ENCODE measurements at regions not wholly inside any gene's neighbourhood (a gene's known extent, or its start where the extent isn't known, plus 50 kb on each side); places are given as distances from the start of the nearest gene placed in this dataset.
"Not testable (repeated sequence)": the region's sequence is repeated elsewhere in the genome, so short reads cannot be mapped to it uniquely, and the experiment has no call there.

DNA sequence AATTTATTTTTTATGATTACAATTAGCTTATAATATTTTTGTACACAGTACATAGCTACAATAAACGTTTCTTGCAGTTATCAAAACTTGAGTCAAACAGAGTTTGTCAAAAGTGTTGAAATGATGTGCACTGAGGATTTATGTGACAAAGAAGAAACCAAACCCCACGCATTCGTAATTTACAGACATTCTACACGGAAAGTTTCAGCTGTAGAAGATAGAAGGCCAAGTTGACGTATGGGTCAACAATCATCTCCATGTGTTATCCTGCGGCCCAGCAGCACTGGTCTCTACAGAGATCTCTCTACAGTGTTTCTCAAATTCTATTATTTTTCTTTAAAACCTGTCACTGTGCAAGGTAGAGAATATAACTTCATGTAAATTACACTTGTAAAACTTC, 1507.6 kb downstream of the PCDH9 start:
- no peak overlapping the region for H3K9ac ChIP-seq (ENCODE audit: low read length)
- no peak overlapping the region for H3K4me3 ChIP-seq (ENCODE audit: low read depth, low read length)
- no peaks in the 10 kb centered on the region for H3K9me3 ChIP-seq (ENCODE audit: control insufficient read depth, insufficient read depth, low read depth, low read length)
- no peaks in the 10 kb centered on the region for H3K4me1 ChIP-seq (ENCODE audit: control insufficient read depth, insufficient read depth, low read length)
- no peak overlapping the region for H3K27ac ChIP-seq (ENCODE audit: low read depth, low read length)
- no peaks in the 10 kb centered on the region for H3K36me3 ChIP-seq (ENCODE audit: control insufficient read depth, insufficient read depth, low read length)
- H3K27me3 ChIP-seq (ENCODE audit: control insufficient read depth, insufficient read depth, low read length) = no peaks in the 10 kb centered on the region

DNA sequence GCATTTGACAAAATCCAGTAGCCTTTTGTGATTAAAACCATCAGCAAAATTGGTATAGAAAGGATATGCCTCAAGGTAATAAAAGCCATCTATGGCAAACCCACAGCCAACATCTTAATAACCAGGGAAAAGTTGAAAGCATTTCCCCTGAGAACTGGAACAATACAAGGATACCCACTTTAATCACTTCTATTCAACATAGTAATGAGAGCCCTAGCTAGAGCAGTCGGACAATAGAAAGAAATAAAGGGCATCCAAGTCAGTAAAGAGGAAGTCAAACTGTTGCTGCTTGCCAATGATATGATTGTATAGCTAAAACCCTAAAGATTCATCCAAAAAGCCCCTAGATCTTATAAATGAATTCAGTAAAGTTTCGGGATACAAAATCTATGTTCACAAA, 1510.3 kb downstream of the PCDH9 start:
- no peaks in the 10 kb centered on the region for H3K9me3 ChIP-seq (ENCODE audit: control insufficient read depth, insufficient read depth, low read depth, low read length)
- no peak overlapping the region for H3K4me3 ChIP-seq (ENCODE audit: low read depth, low read length)
- no peak overlapping the region for H3K27ac ChIP-seq (ENCODE audit: low read depth, low read length)
- H3K36me3 ChIP-seq (ENCODE audit: control insufficient read depth, insufficient read depth, low read length) = no peaks in the 10 kb centered on the region
- H3K27me3 ChIP-seq (ENCODE audit: control insufficient read depth, insufficient read depth, low read length) = no peaks in the 10 kb centered on the region
- no peak overlapping the region for H3K9ac ChIP-seq (ENCODE audit: low read length)
- no peaks in the 10 kb centered on the region for H3K4me1 ChIP-seq (ENCODE audit: control insufficient read depth, insufficient read depth, low read length)

DNA sequence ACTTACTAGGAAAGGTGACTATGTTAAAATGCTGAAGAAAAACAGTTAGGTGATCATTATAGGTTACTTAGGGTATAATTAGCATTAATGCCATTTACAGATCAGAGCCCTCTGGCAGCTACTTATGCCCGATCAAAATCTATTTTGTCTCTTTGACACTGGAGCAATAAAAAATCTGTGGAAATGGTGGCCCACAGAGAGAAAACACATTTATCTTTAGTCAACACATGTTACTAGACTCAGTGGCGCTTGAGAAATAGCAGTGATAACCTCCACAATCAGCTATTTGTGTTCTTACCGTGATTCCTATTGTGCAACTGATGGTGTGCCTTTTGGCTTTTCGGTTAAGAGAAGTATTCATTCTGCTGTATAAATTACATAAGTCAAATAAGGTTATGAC, 1519.6 kb downstream of the PCDH9 start:
- H3K9ac ChIP-seq (ENCODE audit: low read length) = no peak overlapping the region
- H3K27ac ChIP-seq (ENCODE audit: low read depth, low read length) = no peak overlapping the region
- no peaks in the 10 kb centered on the region for H3K36me3 ChIP-seq (ENCODE audit: control insufficient read depth, insufficient read depth, low read length)
- no peaks in the 10 kb centered on the region for H3K9me3 ChIP-seq (ENCODE audit: control insufficient read depth, insufficient read depth, low read depth, low read length)
- H3K4me3 ChIP-seq (ENCODE audit: low read depth, low read length) = no peak overlapping the region
- H3K4me1 ChIP-seq (ENCODE audit: control insufficient read depth, insufficient read depth, low read length) = no peaks in the 10 kb centered on the region
- no peaks in the 10 kb centered on the region for H3K27me3 ChIP-seq (ENCODE audit: control insufficient read depth, insufficient read depth, low read length)

DNA sequence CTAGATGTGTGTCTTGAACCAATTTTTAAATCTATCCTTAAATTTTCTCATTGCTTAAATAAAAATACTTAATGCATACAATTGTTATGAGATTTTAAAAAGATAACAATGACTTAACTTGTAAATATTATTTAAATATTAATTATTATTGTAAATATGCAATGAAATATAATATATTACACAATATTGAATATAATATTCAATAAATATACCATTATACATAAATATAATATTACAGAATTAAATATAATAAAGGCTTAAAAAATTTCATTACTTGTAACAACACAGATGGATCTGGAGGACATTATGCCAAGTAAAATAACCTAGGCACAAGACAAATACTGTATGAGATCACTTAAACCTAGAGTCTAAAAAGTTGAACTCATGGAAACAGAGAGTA, 1532.3 kb downstream of the PCDH9 start:
- Histone ChIP-seq H3K4me1 (ENCODE audit: control insufficient read depth, insufficient read depth, low read length) (no peaks in the 10 kb centered on the region), H3K9ac (ENCODE audit: low read length) (no peak overlapping the region), H3K27me3 (ENCODE audit: control insufficient read depth, insufficient read depth, low read length) (no peaks in the 10 kb centered on the region), H3K4me3 (ENCODE audit: low read depth, low read length) (no peak overlapping the region), H3K27ac (ENCODE audit: low read depth, low read length) (no peak overlapping the region), H3K9me3 (ENCODE audit: control insufficient read depth, insufficient read depth, low read depth, low read length) (no peaks in the 10 kb centered on the region), H3K36me3 (ENCODE audit: control insufficient read depth, insufficient read depth, low read length) (no peaks in the 10 kb centered on the region)

DNA sequence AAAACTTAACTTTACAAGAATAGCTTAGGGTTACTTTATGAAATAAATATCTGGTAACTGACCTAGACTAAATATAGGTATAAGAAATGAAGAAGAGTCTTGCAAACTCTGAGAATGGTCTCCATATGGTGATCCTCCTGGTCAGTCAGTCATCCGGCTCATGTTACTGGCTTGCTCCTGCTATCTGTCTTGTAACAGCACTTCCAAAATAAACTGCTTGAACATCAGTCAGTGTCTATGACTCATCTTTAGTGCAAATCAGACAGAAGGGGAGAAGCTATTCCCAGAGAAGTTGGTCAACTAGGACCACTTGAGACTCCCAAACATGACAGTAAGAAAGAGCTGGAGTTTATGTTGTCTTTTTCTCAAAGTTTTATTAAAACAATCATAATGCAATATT, 1550.9 kb downstream of the PCDH9 start:
- H3K27ac ChIP-seq (ENCODE audit: low read depth, low read length) = no peak overlapping the region
- H3K27me3 ChIP-seq (ENCODE audit: control insufficient read depth, insufficient read depth, low read length) = no peaks in the 10 kb centered on the region
- H3K9ac ChIP-seq (ENCODE audit: low read length) = no peak overlapping the region
- H3K4me1 ChIP-seq (ENCODE audit: control insufficient read depth, insufficient read depth, low read length) = peaks cover 5% of the 10 kb centered on the region; the same call in 1 of the 2 replicates
- H3K36me3 ChIP-seq (ENCODE audit: control insufficient read depth, insufficient read depth, low read length) = no peaks in the 10 kb centered on the region
- no peak overlapping the region for H3K4me3 ChIP-seq (ENCODE audit: low read depth, low read length)
- H3K9me3 ChIP-seq (ENCODE audit: control insufficient read depth, insufficient read depth, low read depth, low read length) = no peaks in the 10 kb centered on the region

DNA sequence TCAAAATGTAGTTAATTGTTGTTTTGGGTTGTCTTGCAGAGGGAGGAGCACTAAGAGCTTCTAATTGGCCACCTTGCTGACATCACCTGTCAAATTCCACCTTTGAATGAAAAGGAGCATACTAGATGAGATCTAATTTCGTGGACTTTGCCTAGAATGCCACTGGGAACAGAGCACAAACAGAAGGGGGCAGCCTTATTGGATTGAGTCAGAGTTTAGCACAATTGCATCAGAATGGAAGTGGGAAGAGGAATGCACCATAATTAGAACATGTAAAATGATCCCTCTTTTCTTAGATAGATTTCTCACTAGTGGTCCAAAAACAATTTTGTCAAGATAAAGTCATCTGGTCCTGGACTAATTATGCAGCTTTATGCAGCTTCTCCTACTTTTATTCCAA, 1552.2 kb downstream of the PCDH9 start:
- Histone ChIP-seq H3K27me3 (ENCODE audit: control insufficient read depth, insufficient read depth, low read length) (no peaks in the 10 kb centered on the region), H3K9ac (ENCODE audit: low read length) (no peak overlapping the region), H3K4me3 (ENCODE audit: low read depth, low read length) (no peak overlapping the region), H3K4me1 (ENCODE audit: control insufficient read depth, insufficient read depth, low read length) (peaks cover 5% of the 10 kb centered on the region; the same call in 1 of the 2 replicates), H3K9me3 (ENCODE audit: control insufficient read depth, insufficient read depth, low read depth, low read length) (no peaks in the 10 kb centered on the region), H3K27ac (ENCODE audit: low read depth, low read length) (no peak overlapping the region), H3K36me3 (ENCODE audit: control insufficient read depth, insufficient read depth, low read length) (no peaks in the 10 kb centered on the region)

DNA sequence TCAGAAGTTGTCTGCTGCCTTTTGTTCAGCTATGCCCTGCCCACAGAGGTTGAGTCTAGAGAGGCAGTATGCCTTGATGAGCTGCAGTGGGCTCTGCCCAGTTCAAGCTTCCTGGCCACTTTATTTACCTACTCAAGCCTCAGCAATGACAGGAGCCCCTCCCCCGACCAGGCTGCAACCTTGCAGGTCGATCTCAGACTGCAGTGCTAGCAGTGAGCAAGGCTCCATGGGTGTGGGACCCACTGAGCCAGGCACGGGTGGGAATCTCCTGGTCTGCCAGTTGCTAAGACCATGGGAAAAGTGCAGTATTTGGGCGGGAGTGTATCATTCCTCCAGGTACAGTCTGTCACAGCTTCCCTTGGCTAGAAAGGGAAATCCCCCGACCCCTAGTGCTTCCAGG, 1554.8 kb downstream of the PCDH9 start:
- H3K27ac ChIP-seq (ENCODE audit: low read depth, low read length); H3K9ac ChIP-seq (ENCODE audit: low read length); H3K4me1 ChIP-seq (ENCODE audit: control insufficient read depth, insufficient read depth, low read length); H3K4me3 ChIP-seq (ENCODE audit: low read depth, low read length); H3K27me3 ChIP-seq (ENCODE audit: control insufficient read depth, insufficient read depth, low read length); H3K9me3 ChIP-seq (ENCODE audit: control insufficient read depth, insufficient read depth, low read depth, low read length); H3K36me3 ChIP-seq (ENCODE audit: control insufficient read depth, insufficient read depth, low read length): not testable (repeated sequence)

DNA sequence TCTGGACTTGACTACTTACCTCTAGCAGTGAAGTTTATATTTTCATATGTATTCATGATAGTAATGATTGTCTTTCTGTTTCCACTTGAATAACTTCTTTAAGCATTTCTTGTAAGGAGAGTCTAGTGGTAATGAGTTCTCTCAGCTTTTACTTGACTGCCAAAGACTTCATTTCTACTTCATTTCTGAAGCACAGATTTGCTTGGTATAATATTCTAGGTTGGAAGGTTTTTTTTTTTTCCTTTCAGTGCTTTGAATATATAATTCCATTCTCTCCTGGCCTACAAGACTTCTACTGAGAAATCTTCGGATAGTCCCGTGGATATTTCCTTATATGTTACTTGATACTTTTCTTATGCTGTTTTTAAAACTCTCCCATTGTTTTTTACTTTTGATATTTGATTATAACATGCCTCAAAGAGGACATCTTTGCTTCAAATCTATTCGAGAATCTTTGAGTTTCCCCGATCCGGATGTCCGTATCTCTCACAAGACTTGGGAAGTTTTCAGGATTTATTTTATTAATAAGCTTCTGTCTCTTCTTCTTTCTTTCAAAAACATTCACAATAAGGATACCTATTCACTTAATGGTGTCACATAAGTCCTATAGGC, 1560.0 kb downstream of the PCDH9 start:
- Histone ChIP-seq H3K27me3 (ENCODE audit: control insufficient read depth, insufficient read depth, low read length) (no peaks in the 10 kb centered on the region), H3K4me3 (ENCODE audit: low read depth, low read length) (no peak overlapping the region), H3K27ac (ENCODE audit: low read depth, low read length) (no peak overlapping the region), H3K36me3 (ENCODE audit: control insufficient read depth, insufficient read depth, low read length) (no peaks in the 10 kb centered on the region), H3K9me3 (ENCODE audit: control insufficient read depth, insufficient read depth, low read depth, low read length) (no peaks in the 10 kb centered on the region), H3K4me1 (ENCODE audit: control insufficient read depth, insufficient read depth, low read length) (no peaks in the 10 kb centered on the region), H3K9ac (ENCODE audit: low read length) (no peak overlapping the region)

DNA sequence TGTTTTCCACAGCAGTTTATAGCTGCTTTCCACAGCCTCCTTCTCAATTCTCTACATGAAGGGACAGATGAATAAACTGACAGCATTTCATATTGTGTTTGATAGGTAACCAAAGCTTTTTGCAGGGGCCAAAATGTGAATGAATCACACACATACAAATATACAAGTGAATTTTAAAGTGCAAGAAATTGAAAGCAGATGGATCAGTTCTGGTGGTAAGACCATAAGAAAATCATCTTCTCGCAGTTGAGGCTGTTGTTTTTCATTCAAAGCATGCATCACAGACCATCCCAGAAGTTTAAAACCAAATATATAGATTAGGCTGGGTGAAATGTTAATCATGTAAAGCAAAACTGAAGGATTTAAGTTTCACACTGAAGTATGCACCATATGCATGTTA, 1569.4 kb downstream of the PCDH9 start:
- no peak overlapping the region for H3K27ac ChIP-seq (ENCODE audit: low read depth, low read length)
- H3K4me1 ChIP-seq (ENCODE audit: control insufficient read depth, insufficient read depth, low read length) = no peaks in the 10 kb centered on the region
- 0 out of 2 replicates have a peak, but pooled peaks cover 2% of the 10 kb centered on the region for H3K9me3 ChIP-seq (ENCODE audit: control insufficient read depth, insufficient read depth, low read depth, low read length)
- H3K36me3 ChIP-seq (ENCODE audit: control insufficient read depth, insufficient read depth, low read length) = no peaks in the 10 kb centered on the region
- no peak overlapping the region for H3K4me3 ChIP-seq (ENCODE audit: low read depth, low read length)
- no peaks in the 10 kb centered on the region for H3K27me3 ChIP-seq (ENCODE audit: control insufficient read depth, insufficient read depth, low read length)
- no peak overlapping the region for H3K9ac ChIP-seq (ENCODE audit: low read length)

DNA sequence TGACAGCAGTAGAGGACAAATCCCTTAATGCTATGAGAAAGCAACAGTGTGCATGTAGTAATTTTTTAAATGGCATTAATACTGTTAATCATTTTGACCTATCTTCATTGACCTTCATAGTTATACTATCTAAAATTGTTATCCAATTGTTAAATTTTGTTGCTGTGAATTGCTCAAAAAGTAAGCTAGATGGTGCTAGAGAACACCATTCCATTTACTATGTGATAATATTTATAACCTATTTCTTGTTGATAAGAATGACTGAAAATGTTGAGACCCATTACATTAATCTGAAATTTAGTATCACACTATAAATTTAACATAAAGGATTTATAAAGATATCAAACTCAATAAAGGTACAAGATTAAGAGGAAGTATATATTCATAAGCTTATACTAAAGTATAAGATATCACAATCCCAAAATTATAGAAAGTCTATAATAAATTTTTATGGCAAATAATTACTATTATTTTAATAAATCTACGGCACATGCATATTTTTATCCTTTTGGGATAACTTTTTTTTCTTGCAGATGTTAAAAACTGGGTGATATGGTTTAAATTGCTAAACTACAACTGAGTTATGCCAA, 1573.3 kb downstream of the PCDH9 start:
- Histone ChIP-seq H3K36me3 (ENCODE audit: control insufficient read depth, insufficient read depth, low read length) (no peaks in the 10 kb centered on the region), H3K27ac (ENCODE audit: low read depth, low read length) (no peak overlapping the region), H3K4me1 (ENCODE audit: control insufficient read depth, insufficient read depth, low read length) (no peaks in the 10 kb centered on the region), H3K27me3 (ENCODE audit: control insufficient read depth, insufficient read depth, low read length) (no peaks in the 10 kb centered on the region), H3K9ac (ENCODE audit: low read length) (no peak overlapping the region), H3K9me3 (ENCODE audit: control insufficient read depth, insufficient read depth, low read depth, low read length) (no peaks in the 10 kb centered on the region), H3K4me3 (ENCODE audit: low read depth, low read length) (no peak overlapping the region)

DNA sequence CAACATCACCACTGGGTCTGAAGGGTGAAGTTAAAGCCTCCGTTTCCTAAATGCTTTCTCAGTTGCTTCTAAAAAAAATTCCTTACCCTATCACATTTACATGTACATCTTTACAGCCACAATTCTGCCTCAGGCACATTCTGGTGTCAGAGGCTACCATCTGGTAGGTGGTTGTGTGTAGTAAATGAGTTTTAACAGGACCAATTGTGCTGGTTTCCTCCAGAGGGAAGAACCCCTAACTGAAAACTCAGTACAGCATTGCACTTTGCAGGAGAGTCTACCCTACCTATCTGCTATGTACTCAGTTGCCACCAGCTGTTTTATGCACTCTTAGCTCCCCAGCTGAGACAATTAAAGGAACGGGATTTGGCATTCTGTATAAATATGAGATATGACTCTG, 1576.5 kb downstream of the PCDH9 start:
- H3K9ac ChIP-seq (ENCODE audit: low read length) = no peak overlapping the region
- H3K27ac ChIP-seq (ENCODE audit: low read depth, low read length) = no peak overlapping the region
- no peak overlapping the region for H3K4me3 ChIP-seq (ENCODE audit: low read depth, low read length)
- H3K27me3 ChIP-seq (ENCODE audit: control insufficient read depth, insufficient read depth, low read length) = no peaks in the 10 kb centered on the region
- H3K36me3 ChIP-seq (ENCODE audit: control insufficient read depth, insufficient read depth, low read length) = no peaks in the 10 kb centered on the region
- no peaks in the 10 kb centered on the region for H3K9me3 ChIP-seq (ENCODE audit: control insufficient read depth, insufficient read depth, low read depth, low read length)
- H3K4me1 ChIP-seq (ENCODE audit: control insufficient read depth, insufficient read depth, low read length) = no peaks in the 10 kb centered on the region
